ENCODE measurements at regions not wholly inside any gene's neighbourhood (a gene's known extent, or its start where the extent isn't known, plus 50 kb on each side); places are given as distances from the start of the nearest gene placed in this dataset.

DNA sequence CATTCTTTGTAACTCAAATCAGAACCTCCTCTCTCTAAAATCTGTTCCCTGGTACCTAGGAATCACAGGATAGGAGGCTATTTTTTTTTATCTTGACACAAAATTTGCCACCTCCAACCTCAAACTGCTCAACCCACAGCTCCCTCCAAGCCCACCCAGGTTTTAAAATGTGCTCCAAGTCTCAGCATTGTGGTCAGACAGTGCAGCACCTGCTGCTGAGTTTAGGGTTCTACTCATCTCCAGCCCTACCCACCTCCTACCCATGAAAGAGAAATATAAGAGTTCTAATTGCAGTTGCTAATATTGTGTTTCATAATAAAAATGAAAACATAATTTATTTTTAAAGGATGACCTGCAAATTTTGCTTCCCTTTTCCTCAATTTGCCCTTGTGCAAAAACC lies 496.5 kb downstream of the MAFB start:
- TF ChIP-seq, protein P1, sequence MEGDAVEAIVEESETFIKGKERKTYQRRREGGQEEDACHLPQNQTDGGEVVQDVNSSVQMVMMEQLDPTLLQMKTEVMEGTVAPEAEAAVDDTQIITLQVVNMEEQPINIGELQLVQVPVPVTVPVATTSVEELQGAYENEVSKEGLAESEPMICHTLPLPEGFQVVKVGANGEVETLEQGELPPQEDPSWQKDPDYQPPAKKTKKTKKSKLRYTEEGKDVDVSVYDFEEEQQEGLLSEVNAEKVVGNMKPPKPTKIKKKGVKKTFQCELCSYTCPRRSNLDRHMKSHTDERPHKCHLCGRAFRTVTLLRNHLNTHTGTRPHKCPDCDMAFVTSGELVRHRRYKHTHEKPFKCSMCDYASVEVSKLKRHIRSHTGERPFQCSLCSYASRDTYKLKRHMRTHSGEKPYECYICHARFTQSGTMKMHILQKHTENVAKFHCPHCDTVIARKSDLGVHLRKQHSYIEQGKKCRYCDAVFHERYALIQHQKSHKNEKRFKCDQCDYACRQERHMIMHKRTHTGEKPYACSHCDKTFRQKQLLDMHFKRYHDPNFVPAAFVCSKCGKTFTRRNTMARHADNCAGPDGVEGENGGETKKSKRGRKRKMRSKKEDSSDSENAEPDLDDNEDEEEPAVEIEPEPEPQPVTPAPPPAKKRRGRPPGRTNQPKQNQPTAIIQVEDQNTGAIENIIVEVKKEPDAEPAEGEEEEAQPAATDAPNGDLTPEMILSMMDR (IDR thresholded peaks at IDR 0.05) = no peak
- no peak for TF ChIP-seq POLR2A (IDR thresholded peaks at IDR 0.05)

Data from ovary (tissue), 3 donors.